ENCODE measurements at regions not wholly inside any gene's neighbourhood (a gene's known extent, or its start where the extent isn't known, plus 50 kb on each side); places are given as distances from the start of the nearest gene placed in this dataset.

- Histone ChIP-seq H3K36me3 (ENCODE audit: control insufficient read depth, insufficient read depth, low read length) (no peaks in the 10 kb centered on the region), H2BK5ac (ENCODE audit: low read depth, low read length, poor library complexity, severe bottlenecking) (no peak overlapping the region), H3K56ac (ENCODE audit: extremely low read depth, insufficient read depth, low read length) (no peak overlapping the region), H4K5ac (ENCODE audit: low read depth, low read length) (no peak overlapping the region), H3K23ac (ENCODE audit: low read depth, low read length) (no peak overlapping the region), H3K79me1 (ENCODE audit: low read depth in 1 of 2, low read length in 2 of 2) (no peaks in the 10 kb centered on the region), H4K20me1 (ENCODE audit: insufficient read depth, low read length) (no peaks in the 10 kb centered on the region), H3K18ac (ENCODE audit: low read depth, low read length) (no peak overlapping the region), H3K9ac (ENCODE audit: low read depth, low read length) (no peak overlapping the region), H3K27ac (ENCODE audit: insufficient read depth, low read length) (no peak overlapping the region), H3K4me2 (ENCODE audit: low read depth, low read length) (no peak overlapping the region), H2AK5ac (ENCODE audit: low read depth, low read length) (no peak overlapping the region), H2AK9ac (replicated peaks; ENCODE audit: low read depth, low read length, poor library complexity) (no peak overlapping the region), H3K14ac (replicated peaks; ENCODE audit: low read depth, low read length) (no peak overlapping the region), H2BK120ac (ENCODE audit: low read depth, low read length) (no peak overlapping the region), H3K27me3 (ENCODE audit: control insufficient read depth, insufficient read depth, low read length) (no peaks in the 10 kb centered on the region), H4K8ac (ENCODE audit: low read depth in 2 of 2, low read length in 2 of 2) (no peak overlapping the region), H2AFZ (replicated peaks; ENCODE audit: low read length, poor library complexity) (peak overlapping the region; percentile 38), H3K4me3 (ENCODE audit: insufficient read depth, low read depth, low read length) (no peak overlapping the region), H3K4ac (ENCODE audit: low read depth, low read length) (no peak overlapping the region), H3K9me1 (ENCODE audit: insufficient read depth, low read length) (no peaks in the 10 kb centered on the region), H3K9me3 (ENCODE audit: control insufficient read depth, insufficient read depth, low read length) (no peaks in the 10 kb centered on the region), H2BK15ac (ENCODE audit: low read depth, low read length) (no peak overlapping the region), H2BK20ac (ENCODE audit: low read depth, low read length) (no peak overlapping the region), H3K4me1 (ENCODE audit: control insufficient read depth, insufficient read depth, low read length) (0 out of 2 replicates have a peak, but pooled peaks cover 3% of the 10 kb centered on the region), H4K91ac (ENCODE audit: insufficient read depth, low read depth, low read length) (no peak overlapping the region)
- DNase-seq (peak; percentile 56), ATAC-seq (ENCODE audit: low read depth) (peak; percentile 65)
- peak; percentile 16; the same call in 1 of the 2 replicates for TF ChIP-seq FOS (IDR thresholded peaks at IDR 0.05; ENCODE audit: low read depth, low read length)
- TF ChIP-seq, protein P1, sequence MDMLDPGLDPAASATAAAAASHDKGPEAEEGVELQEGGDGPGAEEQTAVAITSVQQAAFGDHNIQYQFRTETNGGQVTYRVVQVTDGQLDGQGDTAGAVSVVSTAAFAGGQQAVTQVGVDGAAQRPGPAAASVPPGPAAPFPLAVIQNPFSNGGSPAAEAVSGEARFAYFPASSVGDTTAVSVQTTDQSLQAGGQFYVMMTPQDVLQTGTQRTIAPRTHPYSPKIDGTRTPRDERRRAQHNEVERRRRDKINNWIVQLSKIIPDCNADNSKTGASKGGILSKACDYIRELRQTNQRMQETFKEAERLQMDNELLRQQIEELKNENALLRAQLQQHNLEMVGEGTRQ (IDR thresholded peaks at IDR 0.05; ENCODE audit: low read depth, low read length): no peak
- no peak for TF ChIP-seq POLR2A (IDR thresholded peaks at IDR 0.05; ENCODE audit: low read depth, low read length)
- TF ChIP-seq RFX5 (IDR thresholded peaks at IDR 0.05; ENCODE audit: low read depth, low read length): no peak
- no peak for TF ChIP-seq NFE2L2 (IDR thresholded peaks at IDR 0.05; ENCODE audit: low read depth, low read length)
- no peak for TF ChIP-seq SMC3 (IDR thresholded peaks at IDR 0.05; ENCODE audit: low read depth, low read length)
- peak; percentile 84 for TF ChIP-seq CEBPB (IDR thresholded peaks at IDR 0.05; ENCODE audit: low read depth, low read length)
- TF ChIP-seq RAD21 (IDR thresholded peaks at IDR 0.05; ENCODE audit: low read length): no peak
- no TSS peak for BruUV-seq (replicated peaks)
- ChIA-PET CTCF (interaction anchor here (0.6 to 1.2 kb wide), 3 partner anchors 14 to 130 kb away, joined by 3 to 6 read pairs (median 4); no protein-coding TSS in a partner anchor), POLR2A (ENCODE audit: unreplicated experiment) (no interaction called here)
- dilution Hi-C loops (cut with HindIII; ENCODE audit: low sequenced_read_pairs, unreplicated experiment) (no loop called here), in situ Hi-C loops (cut with MboI; ENCODE audit: low sequenced_read_pairs) (no loop called here), intact Hi-C loops (cut with micrococcal nuclease) (no loop called here)
- WGBS, 2 experiments (ENCODE audit: extremely low coverage in 2 of 2, insufficient read length in 1 of 2): no CpG with 5 or more reads among the region's 4 CpGs
Measured at GRCh38 chr12:13347241-13348043, 150.9 kb downstream of the EMP1 start.

Measured in IMR-90 (cell line).